ENCODE measurements at regions not wholly inside any gene's neighbourhood (a gene's known extent, or its start where the extent isn't known, plus 50 kb on each side); places are given as distances from the start of the nearest gene placed in this dataset.

DNA sequence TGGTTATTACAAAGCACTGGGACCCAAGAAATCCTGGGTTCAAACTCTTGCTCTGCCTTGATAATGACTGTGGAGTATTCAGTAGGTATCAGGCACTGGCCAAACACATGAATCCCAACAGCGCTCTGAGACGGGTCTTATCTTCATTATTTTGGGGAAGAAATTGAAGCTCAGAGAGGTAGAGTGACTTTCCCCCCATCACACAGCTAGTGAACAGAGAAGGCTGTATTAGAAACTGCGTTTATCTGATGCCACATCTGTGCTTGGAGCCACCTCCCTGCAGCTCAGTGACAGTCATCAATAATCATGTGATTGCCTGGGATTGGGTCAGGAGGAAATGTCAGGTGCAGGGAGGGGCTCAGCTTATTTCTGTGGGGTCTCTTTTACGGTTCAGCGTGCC lies 225.4 kb upstream of the LHX5 start:
- Histone ChIP-seq H3K36me3 (replicated peaks in 1 of 2; ENCODE audit: control insufficient read depth in 1 of 2, insufficient read depth in 2 of 2, low read length in 2 of 2) (no peaks in the 10 kb centered on the region), H2AFZ (ENCODE audit: insufficient read depth, low read depth, low read length, poor library complexity, severe bottlenecking) (no peak overlapping the region), H3K27me3 (ENCODE audit: control insufficient read depth in 2 of 2, insufficient read depth in 2 of 2, low read length in 2 of 2) (no peaks in the 10 kb centered on the region), H3K9me3 (replicated peaks in 1 of 2; ENCODE audit: control insufficient read depth in 1 of 2, insufficient read depth in 1 of 2, low read length in 2 of 2) (no peaks in the 10 kb centered on the region), H4K20me1 (ENCODE audit: insufficient read depth, low read length) (no peaks in the 10 kb centered on the region), H3K9ac (ENCODE audit: insufficient read depth, low read length, poor library complexity, severe bottlenecking) (no peak overlapping the region), H3K79me2 (ENCODE audit: insufficient read depth, low read length) (no peaks in the 10 kb centered on the region), H3K4me3 (replicated peaks in 1 of 3; ENCODE audit: low read depth in 2 of 3, low read length in 3 of 3) (no peak overlapping the region), H3K4me2 (replicated peaks; ENCODE audit: extremely low read depth, low read length, poor library complexity, severe bottlenecking) (no peak overlapping the region), H3K4me1 (ENCODE audit: control insufficient read depth in 1 of 2, insufficient read depth in 2 of 2, low read length in 2 of 2) (no peaks in the 10 kb centered on the region), H3K27ac (ENCODE audit: low read depth in 1 of 2, low read length in 2 of 2) (no peak overlapping the region)
- H3K36me3 Mint-ChIP-seq: no peaks in the 10 kb centered on the region
- intact Hi-C loops (cut with micrococcal nuclease): no loop called here
- H3K9me3 Mint-ChIP-seq: no peaks in the 10 kb centered on the region
- H3K27me3 Mint-ChIP-seq (ENCODE audit: low read depth in 3 of 3): peaks cover 7 to 17% (median 8%) of the 10 kb centered on the region in 3 donors
- 67% methylated on average over 3 of the region's 5 CpGs for WGBS (ENCODE audit: insufficient coverage)
- no peak overlapping the region for H3K27ac Mint-ChIP-seq
- no peak overlapping the region for H3K4me3 Mint-ChIP-seq
- H3K4me1 Mint-ChIP-seq: no peaks in the 10 kb centered on the region
- TF ChIP-seq, protein P1, sequence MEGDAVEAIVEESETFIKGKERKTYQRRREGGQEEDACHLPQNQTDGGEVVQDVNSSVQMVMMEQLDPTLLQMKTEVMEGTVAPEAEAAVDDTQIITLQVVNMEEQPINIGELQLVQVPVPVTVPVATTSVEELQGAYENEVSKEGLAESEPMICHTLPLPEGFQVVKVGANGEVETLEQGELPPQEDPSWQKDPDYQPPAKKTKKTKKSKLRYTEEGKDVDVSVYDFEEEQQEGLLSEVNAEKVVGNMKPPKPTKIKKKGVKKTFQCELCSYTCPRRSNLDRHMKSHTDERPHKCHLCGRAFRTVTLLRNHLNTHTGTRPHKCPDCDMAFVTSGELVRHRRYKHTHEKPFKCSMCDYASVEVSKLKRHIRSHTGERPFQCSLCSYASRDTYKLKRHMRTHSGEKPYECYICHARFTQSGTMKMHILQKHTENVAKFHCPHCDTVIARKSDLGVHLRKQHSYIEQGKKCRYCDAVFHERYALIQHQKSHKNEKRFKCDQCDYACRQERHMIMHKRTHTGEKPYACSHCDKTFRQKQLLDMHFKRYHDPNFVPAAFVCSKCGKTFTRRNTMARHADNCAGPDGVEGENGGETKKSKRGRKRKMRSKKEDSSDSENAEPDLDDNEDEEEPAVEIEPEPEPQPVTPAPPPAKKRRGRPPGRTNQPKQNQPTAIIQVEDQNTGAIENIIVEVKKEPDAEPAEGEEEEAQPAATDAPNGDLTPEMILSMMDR (IDR thresholded peaks at IDR 0.05): no peak
- DNase-seq: no peak

DNA sequence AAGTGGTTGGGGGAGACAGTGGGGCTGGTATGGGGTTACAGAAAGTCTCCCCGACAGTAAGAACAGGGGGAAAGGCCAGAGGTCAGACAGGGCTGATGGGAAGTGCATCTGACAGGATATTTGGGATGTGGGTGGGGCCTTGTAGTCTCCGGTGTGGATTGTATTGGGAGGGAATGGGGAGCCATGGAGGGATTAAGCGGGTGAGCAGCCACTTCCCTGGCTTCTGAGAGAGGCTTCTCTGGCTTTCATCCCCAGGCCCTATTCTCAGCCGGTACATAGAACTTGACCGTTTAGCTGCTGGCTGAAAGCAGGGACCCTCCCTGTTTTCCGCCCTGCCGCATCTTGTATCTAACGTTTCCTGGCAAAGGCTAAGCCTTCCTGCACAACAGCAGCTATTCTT lies 222.0 kb upstream of the LHX5 start:
- intact Hi-C loops (cut with micrococcal nuclease): no loop called here
- no peaks in the 10 kb centered on the region for H3K9me3 Mint-ChIP-seq
- H3K36me3 Mint-ChIP-seq: no peaks in the 10 kb centered on the region
- Histone ChIP-seq H3K36me3 (replicated peaks in 1 of 2; ENCODE audit: control insufficient read depth in 1 of 2, insufficient read depth in 2 of 2, low read length in 2 of 2) (no peaks in the 10 kb centered on the region), H3K27me3 (ENCODE audit: control insufficient read depth in 2 of 2, insufficient read depth in 2 of 2, low read length in 2 of 2) (no peaks in the 10 kb centered on the region), H2AFZ (ENCODE audit: insufficient read depth, low read depth, low read length, poor library complexity, severe bottlenecking) (no peak overlapping the region), H3K27ac (ENCODE audit: low read depth in 1 of 2, low read length in 2 of 2) (no peak overlapping the region), H3K9ac (ENCODE audit: insufficient read depth, low read length, poor library complexity, severe bottlenecking) (no peak overlapping the region), H3K4me1 (ENCODE audit: control insufficient read depth in 1 of 2, insufficient read depth in 2 of 2, low read length in 2 of 2) (no peaks in the 10 kb centered on the region), H3K9me3 (replicated peaks in 1 of 2; ENCODE audit: control insufficient read depth in 1 of 2, insufficient read depth in 1 of 2, low read length in 2 of 2) (no peaks in the 10 kb centered on the region), H3K4me2 (replicated peaks; ENCODE audit: extremely low read depth, low read length, poor library complexity, severe bottlenecking) (no peak overlapping the region), H4K20me1 (ENCODE audit: insufficient read depth, low read length) (no peaks in the 10 kb centered on the region), H3K79me2 (ENCODE audit: insufficient read depth, low read length) (no peaks in the 10 kb centered on the region), H3K4me3 (replicated peaks in 1 of 3; ENCODE audit: low read depth in 2 of 3, low read length in 3 of 3) (no peak overlapping the region)
- DNase-seq: no peak
- TF ChIP-seq, protein P1 (IDR thresholded peaks at IDR 0.05): no peak
- H3K27me3 Mint-ChIP-seq (ENCODE audit: low read depth in 3 of 3): peaks cover 4 to 13% (median 9%) of the 10 kb centered on the region in 3 donors
- 78% methylated on average over 7 of the region's 8 CpGs for WGBS (ENCODE audit: insufficient coverage)
- H3K4me1 Mint-ChIP-seq: no peaks in the 10 kb centered on the region
- H3K4me3 Mint-ChIP-seq: no peak overlapping the region
- peak overlapping the region in 1 of 7 donors; percentile 33 for H3K27ac Mint-ChIP-seq

All from CD14-positive monocyte (primary cell).